ENCODE measurements at regions not wholly inside any gene's neighbourhood (a gene's known extent, or its start where the extent isn't known, plus 50 kb on each side); places are given as distances from the start of the nearest gene placed in this dataset.
"Not testable (repeated sequence)": the region's sequence is repeated elsewhere in the genome, so short reads cannot be mapped to it uniquely, and the experiment has no call there.

DNA sequence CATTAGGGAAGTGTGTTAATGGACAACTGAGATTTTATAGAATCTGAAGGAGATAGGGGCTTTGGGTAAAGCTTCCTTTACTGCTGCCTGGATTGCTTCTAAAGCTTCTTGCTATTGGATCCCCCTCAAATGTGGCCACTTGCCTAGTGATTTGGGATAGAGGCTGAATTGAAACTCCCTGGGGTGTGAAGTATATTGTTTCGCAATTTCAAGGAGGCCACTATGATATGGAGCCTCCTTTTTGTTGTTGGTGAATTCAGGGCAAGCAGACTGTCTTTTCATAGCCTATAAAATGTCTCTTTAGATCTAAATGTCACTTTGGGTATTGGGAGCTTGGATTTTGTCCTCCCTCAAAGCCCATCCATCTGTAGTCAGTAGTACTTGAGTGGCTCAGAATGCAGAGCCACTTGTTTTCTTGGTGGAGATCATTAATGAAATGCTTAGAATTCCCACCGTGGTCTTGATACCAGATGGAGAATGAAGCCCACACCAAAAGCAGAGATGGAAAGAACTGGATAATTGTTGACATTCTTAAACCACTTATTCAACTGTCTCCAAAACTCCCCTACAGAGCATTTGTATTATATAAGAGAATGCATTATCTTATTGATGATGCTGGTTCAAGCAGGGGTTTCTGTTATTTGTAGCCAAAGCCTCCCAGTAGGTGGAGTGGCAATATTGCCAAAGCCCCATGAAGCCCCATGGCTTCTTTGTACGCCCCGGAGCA, 144.3 kb upstream of the KCNE2 start:
- DNase-seq, result no peak

DNA sequence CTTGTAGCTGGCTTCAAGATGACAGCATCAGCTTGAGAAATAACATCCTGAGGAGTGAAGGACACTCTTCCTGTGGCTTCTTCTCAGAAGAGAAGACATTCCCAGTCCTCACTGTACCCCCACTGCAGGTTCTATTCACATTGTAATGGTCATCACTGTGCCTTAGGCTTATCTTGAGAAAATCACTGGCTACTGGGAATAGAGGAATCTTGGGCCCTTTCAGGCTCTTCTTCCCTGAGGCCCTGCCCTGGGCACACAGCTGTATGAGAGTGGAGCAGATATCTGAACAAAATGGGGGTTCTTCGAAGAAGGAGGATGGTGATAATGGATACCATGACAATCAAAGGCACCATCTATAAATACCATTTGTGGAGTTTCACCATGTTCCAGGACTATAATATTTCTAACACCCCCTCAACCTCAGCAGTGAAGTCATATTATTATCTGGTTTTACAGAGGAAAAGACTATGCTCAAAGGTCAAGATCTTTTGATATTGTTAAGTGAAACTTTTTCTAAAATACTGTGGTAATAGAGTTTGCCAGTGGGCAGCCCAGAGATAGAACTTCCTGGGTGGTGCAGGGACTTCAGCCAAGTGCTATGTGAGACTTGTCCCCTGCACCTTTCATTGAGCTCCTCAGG, 143.1 kb upstream of the KCNE2 start:
- DNase-seq, result no peak

DNA sequence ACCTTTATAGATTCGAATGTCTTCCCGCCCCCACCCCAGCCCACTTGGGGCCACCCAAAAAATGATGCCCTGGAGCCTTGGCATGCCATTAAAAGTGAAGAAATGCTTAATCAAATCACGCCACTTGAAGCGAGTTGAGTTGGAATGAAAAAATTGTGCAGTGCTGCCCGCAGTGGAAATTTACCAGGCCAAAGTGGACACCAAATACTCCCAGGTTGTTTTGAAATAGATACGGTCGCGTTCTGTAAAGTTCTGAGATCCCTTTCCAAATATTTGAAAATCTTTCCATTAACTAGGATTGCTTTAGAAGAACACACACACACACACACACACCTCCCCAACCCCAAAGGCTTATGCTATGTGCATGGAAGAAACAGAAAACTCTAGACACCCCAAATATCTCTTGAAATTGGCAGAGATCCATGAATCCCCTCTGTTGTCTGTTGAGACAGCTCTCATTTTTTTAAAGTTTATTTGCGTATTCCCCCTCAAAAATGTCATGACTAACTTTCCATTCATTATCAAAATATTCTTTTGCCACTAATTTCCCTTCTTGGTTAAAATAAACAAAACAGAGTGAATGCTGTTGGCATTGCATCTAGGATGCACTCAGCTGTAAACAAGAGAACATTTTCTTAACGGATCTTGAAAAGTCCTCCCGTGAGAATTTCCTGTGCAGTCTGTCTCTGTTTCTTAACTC, 142.3 kb upstream of the KCNE2 start:
- DNase-seq, result no peak

DNA sequence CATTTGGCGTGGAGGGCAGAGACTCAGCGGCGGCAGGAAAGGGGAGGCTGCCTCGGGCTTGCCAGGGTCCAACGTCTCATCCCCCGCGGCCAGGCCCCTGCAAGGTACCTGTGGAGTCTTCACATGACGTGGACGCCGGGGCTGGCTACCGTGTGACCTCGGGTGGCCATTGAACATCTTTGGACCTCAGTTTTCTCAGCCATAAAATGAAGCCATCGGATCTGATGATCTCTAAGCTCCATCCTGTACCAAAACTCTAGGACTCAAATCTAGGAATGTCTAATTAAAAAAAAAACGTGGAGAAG, 141.8 kb upstream of the KCNE2 start:
- DNase-seq, result no peak

DNA sequence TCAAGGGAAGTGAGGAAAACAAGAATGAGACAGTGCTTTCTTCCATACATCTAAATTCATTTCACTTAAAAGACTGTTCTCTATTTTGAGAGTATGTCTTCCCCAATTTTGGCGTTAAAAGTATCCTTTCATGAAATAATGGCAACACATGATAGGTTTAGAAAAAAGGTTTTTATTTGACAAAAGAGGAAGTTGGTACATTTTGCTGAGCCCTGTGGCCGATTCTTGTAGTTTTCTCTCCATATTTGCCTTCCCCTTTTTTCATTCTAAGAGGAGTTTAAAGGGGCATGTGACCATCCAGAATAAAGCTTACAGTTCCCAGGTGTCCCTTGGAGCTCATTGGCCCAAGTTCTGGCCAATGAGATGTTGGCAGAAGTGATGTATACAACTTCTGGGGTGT, 140.4 kb upstream of the KCNE2 start:
- no peak for DNase-seq

DNA sequence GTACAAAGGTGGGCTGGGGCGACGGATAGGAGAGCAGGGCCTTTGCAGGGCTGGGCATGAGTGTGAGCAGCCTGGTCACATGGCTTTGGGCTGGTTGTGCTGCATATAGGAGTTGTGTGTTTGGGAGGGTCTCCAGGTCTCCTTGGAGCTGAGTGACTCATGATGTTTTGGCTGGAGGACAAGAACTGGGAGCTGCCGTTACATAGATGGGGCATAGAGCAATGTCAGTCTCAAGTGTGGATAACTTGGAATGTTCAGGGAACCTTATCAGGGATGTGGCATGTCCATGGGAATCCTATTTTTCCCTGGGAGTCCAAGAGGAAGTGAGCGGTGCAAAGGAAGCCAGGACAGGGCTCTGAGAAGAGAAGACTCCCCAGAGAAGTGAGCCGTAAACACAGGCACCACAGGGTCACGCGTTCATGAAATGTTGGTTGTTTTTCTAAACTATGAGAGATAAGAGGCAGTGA, 136.4 kb upstream of the KCNE2 start:
- no peak for DNase-seq

DNA sequence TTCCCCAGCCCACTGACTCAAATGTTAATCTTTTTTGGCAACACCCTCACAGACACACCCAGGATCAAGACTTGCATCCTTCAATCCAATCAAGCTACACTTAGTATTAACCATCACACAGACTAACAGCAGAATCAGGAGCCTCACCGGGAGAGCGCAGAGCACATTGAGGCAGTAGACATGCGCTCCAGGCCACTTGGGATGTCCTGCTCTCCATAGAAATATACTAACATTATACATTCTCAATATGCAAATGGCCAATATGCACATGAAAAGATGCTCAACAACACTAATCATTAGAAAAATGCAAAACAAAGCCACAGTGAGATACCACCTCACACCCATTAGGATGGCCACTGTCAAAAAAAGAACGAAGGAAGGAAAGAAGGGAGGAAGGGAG, 135.0 kb upstream of the KCNE2 start:
- no peak for DNase-seq

DNA sequence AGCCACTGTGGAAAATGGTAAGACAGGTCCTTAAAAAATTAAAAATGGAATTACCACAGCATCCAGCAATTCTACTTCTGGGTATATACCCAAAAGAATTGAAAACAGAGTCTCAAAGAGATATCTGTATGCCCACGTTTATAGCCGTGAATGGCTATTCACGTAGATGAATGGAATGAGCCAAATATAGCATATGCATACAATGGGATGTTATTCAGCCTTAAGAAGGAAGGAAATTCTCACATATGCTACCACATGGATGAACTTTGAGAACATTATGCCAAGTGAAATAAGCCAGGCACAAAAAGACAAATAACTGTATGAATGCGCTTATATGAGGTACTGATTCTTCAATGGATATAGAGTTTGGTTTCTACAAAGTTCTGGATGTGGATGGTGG, 134.5 kb upstream of the KCNE2 start:
- no peak for DNase-seq

DNA sequence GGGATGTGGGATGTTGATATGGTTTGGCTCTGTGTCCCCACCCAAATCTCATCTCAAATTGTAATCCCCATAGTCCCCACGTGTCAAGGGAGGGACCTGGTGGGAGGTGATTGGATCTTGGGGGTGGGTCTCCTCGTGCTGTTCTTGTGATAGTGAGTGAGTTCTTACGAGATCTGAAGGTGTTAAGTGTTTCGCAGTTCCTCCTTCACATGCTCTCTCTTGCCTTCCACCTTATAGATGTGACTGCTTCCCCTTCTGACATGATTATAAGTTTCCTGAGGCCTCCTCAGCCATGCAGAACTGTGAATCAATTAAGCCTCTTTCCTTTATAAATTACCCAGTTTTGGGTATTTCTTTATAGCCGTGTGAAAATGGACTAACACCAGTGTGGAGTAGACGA, 130.1 kb upstream of the KCNE2 start:
- not testable (repeated sequence) for DNase-seq

DNA sequence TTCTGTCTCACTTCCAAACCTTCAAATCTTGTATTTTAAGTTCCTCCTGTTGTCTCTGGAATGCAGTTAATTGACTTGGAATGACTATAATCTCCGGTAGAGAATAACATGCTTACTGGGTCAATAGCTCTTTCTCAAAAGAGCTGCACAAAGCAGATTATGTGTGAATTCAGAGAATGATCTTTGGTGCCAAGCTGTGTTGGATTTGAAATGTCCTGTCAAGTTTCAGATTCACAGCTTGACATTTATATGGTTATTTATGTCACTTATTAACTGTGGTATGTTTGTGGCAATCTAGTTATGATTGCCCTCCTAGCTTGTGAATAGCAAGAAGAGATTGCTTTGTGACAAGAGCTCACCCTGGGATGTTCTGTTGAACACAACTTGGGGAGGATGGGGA, 128.3 kb upstream of the KCNE2 start:
- DNase-seq, result no peak

DNA sequence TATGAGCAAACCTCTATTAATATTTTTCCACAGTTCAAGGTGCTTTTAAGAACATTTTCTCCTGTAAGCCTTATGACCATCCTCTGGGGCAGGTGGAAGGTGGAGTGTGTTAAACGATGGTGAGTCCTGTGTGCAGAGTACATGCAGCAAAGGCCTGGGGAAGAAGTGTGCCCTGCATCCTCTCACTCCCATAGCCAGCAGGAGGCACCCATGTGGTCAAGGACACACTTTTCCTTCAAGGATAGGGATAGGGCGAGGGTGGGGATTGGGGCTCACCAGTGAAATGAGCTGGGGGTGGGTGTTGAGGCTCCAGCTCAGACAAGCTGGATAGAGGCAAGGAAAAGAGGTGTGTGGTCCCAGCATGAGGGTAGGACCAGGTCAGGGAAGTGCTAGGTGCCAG, 120.8 kb upstream of the KCNE2 start:
- DNase-seq, result no peak

DNA sequence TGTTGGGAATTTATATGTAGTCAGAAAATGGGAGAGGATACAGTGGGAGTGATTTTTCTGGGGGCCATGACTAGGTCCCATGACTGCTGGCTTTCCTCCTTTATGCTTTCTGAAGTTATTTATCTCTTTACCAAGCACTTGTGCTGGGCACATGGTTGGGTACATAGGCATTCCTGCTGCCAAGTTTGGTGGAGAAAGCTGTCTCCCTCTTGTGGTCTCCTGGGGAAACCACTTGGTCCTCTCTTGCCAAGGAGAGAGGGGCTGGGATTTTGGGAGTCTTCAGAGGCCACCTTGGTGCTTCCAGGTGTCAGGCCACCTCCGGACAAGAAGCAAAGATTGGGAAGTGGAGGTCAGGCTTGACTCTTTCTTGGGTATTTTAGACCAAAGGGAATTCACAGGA, 120.2 kb upstream of the KCNE2 start:
- DNase-seq, result peak; percentile 44

DNA sequence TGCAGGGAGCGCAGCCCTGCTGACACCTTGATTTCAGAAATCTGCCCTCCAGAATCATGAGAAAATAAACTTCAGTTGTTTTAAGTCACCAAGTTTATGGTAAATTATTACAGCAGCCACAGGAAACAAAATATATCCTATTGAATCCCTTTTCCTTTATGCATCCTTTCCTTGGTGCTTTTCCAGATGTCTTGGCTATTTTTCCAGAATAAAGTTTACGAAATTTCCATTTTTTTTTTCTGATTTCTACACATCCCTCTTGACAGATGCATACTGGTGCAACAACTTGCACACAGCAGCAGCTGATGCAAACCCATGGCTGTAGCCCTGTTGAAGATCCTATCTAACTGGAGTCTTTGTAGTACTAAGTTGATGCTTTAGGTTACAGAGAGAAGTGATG, 111.1 kb upstream of the KCNE2 start:
- DNase-seq, result no peak

DNA sequence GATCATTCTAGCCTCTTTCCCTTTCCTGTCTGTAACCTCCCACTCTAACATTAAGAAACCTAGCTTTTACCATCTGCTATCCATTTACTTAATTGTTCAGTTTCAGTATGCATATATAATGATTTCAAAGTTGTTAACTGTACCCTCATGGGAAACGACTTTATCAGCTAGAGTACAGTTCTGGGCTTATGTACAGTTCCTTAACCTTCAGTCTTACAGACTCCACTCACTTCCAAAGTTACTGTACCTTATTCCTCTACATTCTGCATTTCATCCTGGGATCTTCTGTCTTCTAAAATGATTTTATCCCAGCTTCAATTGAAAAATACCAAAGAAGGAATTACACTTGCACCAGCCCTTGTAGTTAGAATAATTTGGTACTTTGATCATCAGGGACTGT, 108.7 kb upstream of the KCNE2 start:
- DNase-seq, result no peak

DNA sequence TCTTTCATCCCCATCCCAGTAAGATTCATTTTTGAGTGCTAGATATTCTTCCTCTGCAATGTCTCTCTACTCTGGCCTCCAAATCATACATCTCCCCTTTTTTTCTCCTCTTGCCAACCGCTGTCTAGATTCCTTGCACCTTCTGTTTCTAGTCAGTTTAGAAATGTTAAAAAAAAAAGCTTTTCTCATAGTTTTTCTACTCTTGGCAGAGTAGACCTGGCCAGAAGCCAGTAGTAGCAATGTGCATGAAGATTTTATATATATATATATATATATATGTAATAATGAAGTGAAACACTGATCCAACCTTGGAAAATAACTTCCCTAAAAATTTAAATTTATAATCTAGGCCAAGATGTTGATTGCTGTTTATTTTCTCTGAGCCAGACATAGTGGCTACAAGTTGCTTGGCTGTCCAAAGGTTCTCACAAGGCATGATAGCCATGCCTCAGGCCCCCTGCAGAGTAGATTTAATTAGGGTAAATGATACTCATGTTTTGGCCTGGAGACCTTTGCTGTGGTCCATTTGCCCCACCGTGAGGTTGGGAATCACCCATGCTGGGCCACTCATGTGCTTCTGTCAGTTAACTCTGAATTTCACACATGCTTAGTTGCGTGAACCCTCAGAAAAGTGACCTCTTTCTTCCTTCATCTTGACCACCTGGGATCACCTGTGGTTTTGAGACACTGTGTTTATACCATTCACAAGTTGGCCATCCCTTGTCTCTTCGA, 103.4 kb upstream of the KCNE2 start:
- DNase-seq, result no peak

DNA sequence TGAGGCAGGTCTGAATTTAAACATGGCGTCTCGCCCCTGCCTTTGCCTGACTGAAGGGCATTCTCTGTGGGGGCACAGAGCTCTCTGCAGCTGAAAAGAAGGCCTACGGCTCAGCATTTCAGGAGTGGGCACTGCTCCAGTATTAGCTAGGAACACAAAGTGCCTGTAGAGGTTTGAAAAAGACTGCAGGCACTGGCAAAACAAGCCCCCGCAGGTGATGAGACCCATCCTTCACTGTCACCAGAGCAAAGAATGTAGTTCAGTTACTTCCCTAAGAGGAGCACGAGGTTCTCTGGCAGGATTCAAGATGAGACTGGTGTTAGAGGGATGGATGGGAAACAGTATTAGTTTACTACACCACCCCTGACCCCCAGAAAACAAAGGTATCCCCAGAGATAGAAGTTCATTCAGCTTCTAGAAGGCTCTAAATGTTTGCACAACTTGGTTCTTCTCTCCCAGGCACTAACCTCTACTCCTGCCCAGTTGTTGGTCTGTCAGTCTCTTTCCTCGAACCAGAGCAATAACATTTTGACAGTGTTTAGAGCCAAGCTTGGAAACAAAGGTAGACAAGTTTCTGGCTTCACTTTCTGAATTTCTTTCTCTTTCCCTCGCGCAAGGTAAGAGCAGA, 101.9 kb upstream of the KCNE2 start:
- no peak for DNase-seq

DNA sequence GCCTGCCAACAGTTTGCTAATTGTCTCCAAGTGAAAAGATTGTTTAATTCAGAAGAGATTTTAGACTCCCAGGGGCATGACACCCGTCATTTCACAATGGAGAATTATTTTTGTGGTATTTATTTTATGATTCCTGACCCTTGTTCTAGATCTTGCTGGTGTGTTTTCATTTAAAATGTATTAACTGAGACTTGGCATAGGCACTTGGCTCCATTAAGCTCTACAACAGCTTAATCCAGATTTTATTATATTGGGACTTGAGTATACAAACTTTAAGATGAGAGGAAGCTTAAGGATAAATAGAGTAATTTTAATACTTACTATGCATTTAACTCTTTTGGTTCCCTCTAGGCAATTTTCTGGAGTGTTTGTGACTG, 101.3 kb upstream of the KCNE2 start:
- no peak for DNase-seq

DNA sequence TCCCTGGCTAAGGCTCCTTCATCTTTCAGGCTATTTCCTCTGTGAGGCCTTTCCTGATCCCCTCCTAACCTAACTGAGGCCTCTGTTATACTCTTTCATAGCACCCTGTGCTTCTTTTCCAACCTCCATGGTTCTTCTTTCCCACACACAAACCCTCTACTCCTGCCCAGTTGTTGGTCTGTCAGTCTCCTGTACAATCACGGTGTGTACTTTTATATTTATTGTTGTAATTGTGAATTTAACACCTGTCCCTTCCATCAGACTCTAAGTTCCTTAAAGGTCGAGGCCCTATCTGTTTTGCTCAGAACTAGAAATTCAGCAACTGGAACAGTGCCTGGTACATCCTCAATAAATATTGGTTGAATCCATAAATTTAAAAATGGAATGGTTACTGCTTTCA, 100.2 kb upstream of the KCNE2 start:
- no peak for DNase-seq

DNA sequence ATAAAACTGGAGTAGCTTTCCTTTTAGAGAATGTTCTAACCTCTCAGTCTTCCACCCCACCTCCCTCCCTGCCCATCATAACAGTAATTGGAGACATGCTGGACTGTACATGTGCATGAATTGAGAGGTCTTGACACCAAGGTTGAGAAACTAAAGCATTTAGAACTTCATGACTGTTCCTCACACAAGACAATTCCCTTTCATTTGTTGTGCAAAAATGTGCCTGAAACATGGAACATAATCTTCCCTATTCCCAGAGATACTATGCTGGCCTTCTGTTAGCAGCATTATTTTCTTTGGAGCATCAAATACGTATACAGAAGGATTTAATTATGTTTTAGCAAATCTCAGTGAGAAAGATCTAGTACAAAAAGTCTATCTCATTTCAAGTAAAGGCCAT, 97.5 kb upstream of the KCNE2 start:
- no peak for DNase-seq

DNA sequence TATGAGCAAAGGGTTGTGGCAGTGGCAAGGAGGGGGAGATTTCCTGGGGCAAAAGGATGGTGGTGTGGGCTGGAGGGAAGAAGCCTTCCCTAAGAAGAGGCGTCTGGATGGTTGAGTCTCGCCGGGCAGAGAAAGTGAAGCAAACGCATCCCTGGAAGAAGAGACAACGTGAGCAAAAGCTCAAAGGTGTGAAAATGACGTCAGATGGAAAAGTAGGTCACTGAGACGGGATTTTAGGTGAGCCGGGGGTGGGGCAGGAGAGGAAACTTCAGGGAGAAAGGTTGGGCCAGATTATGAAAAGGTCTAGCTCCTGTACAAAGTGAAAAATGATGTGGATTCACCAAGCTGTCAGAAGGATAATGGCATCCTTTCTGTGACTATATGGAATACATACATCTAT, 95.3 kb upstream of the KCNE2 start:
- no peak for DNase-seq

DNA sequence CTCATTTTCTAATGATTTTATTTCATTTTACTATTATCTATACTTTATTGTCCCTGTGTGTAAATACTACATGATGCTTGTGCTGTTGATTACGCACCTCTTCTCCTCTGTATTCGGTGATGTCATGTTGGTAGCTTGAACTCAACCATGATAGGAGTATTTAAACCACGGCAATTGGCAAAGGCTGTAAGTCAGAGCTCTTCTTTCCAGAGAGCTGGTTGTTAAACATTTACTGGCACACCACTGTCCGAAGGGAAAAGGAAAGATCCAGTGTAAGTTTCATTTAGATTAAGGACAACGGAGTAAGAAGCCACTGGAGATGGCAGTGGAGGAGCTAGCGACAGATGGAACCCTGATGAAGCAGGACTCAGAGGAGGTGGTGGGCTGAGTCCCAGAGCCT, 93.4 kb upstream of the KCNE2 start:
- no peak for DNase-seq

DNA sequence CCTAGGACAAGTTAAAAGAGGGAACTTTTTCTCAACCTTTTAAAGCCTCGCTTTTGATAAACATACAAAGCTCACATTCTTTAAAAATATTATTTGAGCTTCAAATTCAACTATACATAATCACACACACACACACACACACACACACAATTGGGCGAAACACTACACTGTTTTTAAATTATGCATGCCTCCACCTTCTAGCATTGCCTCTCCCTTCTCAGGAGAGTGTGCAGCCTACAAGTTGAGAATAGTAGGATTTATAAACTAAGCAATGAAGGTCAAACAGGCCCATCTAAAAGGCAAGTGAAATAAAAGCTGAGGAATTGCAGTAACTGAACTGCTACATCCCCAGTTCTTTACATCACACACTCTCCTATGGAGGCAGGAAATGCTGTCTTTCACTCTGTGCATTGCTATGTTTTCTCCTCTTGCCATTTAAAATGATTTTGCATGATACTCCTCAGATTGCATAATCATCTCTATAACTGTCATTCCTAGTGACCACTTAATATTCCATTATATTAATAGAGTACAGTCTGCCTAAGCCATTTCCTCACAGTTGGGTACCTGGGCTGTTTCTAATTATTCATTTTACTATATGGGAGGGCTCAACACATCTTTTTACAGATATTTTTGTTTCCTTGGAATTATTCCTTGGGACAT, 92.5 kb upstream of the KCNE2 start:
- DNase-seq, result no peak

DNA sequence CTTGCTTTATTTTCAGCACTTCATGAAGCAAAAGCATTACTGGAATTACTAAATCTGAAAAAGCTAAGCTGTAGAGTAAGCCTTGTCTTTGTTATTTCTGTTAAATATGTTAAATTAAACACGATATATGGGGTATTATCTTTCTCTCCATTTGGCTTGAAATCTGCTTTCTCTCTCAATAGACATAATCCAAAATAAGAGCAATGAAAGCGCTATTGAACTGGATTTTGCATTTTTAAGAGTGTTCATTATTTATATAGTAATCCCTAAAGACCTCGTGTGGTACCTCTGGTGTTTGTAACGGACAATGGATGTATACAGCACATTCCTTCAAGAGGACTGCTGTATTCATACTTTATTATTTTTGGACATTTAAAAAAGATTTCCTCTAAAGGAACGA, 91.5 kb upstream of the KCNE2 start:
- no peak for DNase-seq
